ENCODE measurements at regions not wholly inside any gene's neighbourhood (a gene's known extent, or its start where the extent isn't known, plus 50 kb on each side); places are given as distances from the start of the nearest gene placed in this dataset.

DNA sequence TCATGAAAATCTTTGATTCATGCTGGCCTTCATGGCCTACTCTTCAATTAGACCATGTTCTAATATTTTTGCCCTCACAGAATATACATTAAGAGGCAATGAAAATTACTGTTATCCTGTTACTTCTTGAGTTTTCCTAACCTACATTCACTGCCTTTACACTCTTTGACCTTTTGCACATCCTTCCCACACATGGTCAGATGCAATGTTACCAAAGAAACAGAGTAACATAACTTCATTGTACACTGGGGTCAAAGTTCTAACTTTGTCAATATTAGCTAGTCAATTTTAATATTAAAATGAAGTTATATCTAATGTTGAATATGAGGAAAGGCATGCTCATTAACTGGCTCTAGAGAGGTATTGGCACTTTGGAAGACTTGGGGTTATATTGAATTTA lies 284.8 kb downstream of the TEX13C start:
- TF ChIP-seq, protein P1, sequence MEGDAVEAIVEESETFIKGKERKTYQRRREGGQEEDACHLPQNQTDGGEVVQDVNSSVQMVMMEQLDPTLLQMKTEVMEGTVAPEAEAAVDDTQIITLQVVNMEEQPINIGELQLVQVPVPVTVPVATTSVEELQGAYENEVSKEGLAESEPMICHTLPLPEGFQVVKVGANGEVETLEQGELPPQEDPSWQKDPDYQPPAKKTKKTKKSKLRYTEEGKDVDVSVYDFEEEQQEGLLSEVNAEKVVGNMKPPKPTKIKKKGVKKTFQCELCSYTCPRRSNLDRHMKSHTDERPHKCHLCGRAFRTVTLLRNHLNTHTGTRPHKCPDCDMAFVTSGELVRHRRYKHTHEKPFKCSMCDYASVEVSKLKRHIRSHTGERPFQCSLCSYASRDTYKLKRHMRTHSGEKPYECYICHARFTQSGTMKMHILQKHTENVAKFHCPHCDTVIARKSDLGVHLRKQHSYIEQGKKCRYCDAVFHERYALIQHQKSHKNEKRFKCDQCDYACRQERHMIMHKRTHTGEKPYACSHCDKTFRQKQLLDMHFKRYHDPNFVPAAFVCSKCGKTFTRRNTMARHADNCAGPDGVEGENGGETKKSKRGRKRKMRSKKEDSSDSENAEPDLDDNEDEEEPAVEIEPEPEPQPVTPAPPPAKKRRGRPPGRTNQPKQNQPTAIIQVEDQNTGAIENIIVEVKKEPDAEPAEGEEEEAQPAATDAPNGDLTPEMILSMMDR (IDR thresholded peaks at IDR 0.05) = no peak
- TF ChIP-seq EZH2 (IDR thresholded peaks at IDR 0.05) (no peak), EZH2phosphoT487 (IDR thresholded peaks at IDR 0.05) (no peak)

All from neural progenitor cell (in vitro differentiated cells).